Heart right ventricle (tissue), 16 donors: ENCODE measurements at regions not wholly inside any gene's neighbourhood (a gene's known extent, or its start where the extent isn't known, plus 50 kb on each side); places are given as distances from the start of the nearest gene placed in this dataset.
"Not testable (repeated sequence)": the region's sequence is repeated elsewhere in the genome, so short reads cannot be mapped to it uniquely, and the experiment has no call there.

Experiments
- ATAC-seq, 8 donors: fragments of 200-7000 bp; cut with Tn5 transposase; one replicate each; pipeline ENCODE4 v1.9.1; 2020; ENCODE audit warnings: mild to moderate bottlenecking in 8 of 8, moderate library complexity in 8 of 8, moderate number of reproducible peaks in 1 of 8
- DNase-seq, 2 donors: peaks; one replicate each; pipeline ENCODE4 v3.0.0-alpha.2; 2020
- H3K27ac ChIP-seq, 10 donors: fragments of 200-600 bp; sonication (generic) in 2 of 10; one replicate each; pipeline versions ENCODE4 v1.5.0 to v1.8.0; 2020 to 2022; ENCODE audit warnings: mild to moderate bottlenecking in 3 of 10
- H3K27me3 ChIP-seq, 7 donors: fragments of 200-600 bp; one replicate each; pipeline ENCODE4 v1.8.0; 2021 to 2022; ENCODE audit warnings: mild to moderate bottlenecking in 2 of 7
- H3K36me3 ChIP-seq, 9 donors: fragments of 200-600 bp; sonication (generic) in 1 of 9; one replicate each; pipeline versions ENCODE4 v1.5.0 to v1.8.0; 2020 to 2022; ENCODE audit warnings: mild to moderate bottlenecking in 2 of 9
- H3K4me1 ChIP-seq, 9 donors: fragments of 200-600 bp; sonication (generic) in 1 of 9; one replicate each; pipeline versions ENCODE4 v1.5.0 to v1.8.0; 2020 to 2022; ENCODE audit warnings: mild to moderate bottlenecking in 4 of 9
- H3K4me3 ChIP-seq, 10 donors: fragments of 200-600 bp; sonication (generic) in 2 of 10; one replicate each; pipeline versions ENCODE4 v1.5.0 to v1.8.0; 2020 to 2022; ENCODE audit warnings: mild to moderate bottlenecking in 7 of 10, moderate library complexity in 2 of 10
- H3K9me3 ChIP-seq, 11 donors: fragments of 200-600 bp in 10 of 11; sonication (generic) in 2 of 11; one replicate each; pipeline versions ENCODE4 v1.5.0 to v1.8.0; 2013 to 2022; ENCODE audit warnings: mild to moderate bottlenecking in 2 of 11, control low read depth in 1 of 11, moderate library complexity in 1 of 11
- WGBS, 2 donors: extraction: QIAGEN DNeasy Blood & Tissue Kit; methylation state at CpG; one replicate each; pipeline ENCODE4 v1.1.7; 2013; ENCODE audit warnings: inconsistent platforms in 1 of 2; 5-methylcytosine and 5-hydroxymethylcytosine counted together
- intact Hi-C, 10 donors: fragments of 100-400 bp; cut with DNase I; formaldehyde crosslinking; loops; one replicate each; pipeline versions ENCODE4 v1.11.1 to v1.14.2; 2022
- TF ChIP-seq, protein P1 (sequence below), 9 donors: fragments of 200-600 bp; sonication (generic) in 2 of 9; IDR thresholded peaks; one replicate each; pipeline versions ENCODE4 v1.5.0 to v1.8.0; 2021 to 2022; ENCODE audit warnings: antibody characterized with exemption in 9 of 9, mild to moderate bottlenecking in 5 of 9, moderate library complexity in 1 of 9
- donor health status: Arrhythmogenic right ventricular cardiomyopathy.
- donor health status: ischemic (EF 13 %, LVEDD 7.1; RV severe dilation, severe dysfunction).
- donor health status: healthy with polysubstance abuse.
- donor health status: DM: no; HTN: yes; CAD: no.
- donor health status: DM: no; HTN: no; CAD: no.
- donor health status: ischemic (EF 25% LVEDD 6.9; RV normal size, moderate dysfunction).
- donor health status: ischemic (EF 25% LVEDD 5.7; RV mildly dilated, moderate dysfunction).
- donor health status: healthy.
- donor health status: DM: yes; HTN: yes; CAD: no.
- donor health status: Ischemic cardiomyopathy.
- donor health status: ischemic (EF 35%, LVEDD 5.7; RV mildly dilated, moderate dysfunction).
- donor health status: nonischemic (EF 11% LVEDD 7.7; RV severe dilation, severe dysfunction).
- donor health status: DM: yes; HTN: yes; CAD: no.
- donor health status: PGD.
- donor health status: ischemic (EF 29% LVEDD 5.4; RV normal size, mild dysfunction).
- donor health status: nonischemic (EF 23%, LVEDD 6.1; RV moderate dilation, normal function).

- WGBS, 2 donors: 51 to 52% methylated on average over 2 of the region's 2 CpGs
- Histone ChIP-seq H3K9me3 (peaks cover 0 to 21% (median 3%) of the 10 kb centered on the region in 11 donors), H3K27ac (no peak overlapping the region), H3K27me3 (no peaks in the 10 kb centered on the region), H3K4me1 (no peaks in the 10 kb centered on the region), H3K4me3 (no peak overlapping the region), H3K36me3 (no peaks in the 10 kb centered on the region)
- TF ChIP-seq, protein P1, sequence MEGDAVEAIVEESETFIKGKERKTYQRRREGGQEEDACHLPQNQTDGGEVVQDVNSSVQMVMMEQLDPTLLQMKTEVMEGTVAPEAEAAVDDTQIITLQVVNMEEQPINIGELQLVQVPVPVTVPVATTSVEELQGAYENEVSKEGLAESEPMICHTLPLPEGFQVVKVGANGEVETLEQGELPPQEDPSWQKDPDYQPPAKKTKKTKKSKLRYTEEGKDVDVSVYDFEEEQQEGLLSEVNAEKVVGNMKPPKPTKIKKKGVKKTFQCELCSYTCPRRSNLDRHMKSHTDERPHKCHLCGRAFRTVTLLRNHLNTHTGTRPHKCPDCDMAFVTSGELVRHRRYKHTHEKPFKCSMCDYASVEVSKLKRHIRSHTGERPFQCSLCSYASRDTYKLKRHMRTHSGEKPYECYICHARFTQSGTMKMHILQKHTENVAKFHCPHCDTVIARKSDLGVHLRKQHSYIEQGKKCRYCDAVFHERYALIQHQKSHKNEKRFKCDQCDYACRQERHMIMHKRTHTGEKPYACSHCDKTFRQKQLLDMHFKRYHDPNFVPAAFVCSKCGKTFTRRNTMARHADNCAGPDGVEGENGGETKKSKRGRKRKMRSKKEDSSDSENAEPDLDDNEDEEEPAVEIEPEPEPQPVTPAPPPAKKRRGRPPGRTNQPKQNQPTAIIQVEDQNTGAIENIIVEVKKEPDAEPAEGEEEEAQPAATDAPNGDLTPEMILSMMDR (IDR thresholded peaks at IDR 0.05): no peak
- intact Hi-C loops: no loop called here
- no peak for DNase-seq
- no peak for ATAC-seq
Measured at GRCh38 chr4:115489279-115489678, 375.9 kb upstream of the NDST4 start.

DNA sequence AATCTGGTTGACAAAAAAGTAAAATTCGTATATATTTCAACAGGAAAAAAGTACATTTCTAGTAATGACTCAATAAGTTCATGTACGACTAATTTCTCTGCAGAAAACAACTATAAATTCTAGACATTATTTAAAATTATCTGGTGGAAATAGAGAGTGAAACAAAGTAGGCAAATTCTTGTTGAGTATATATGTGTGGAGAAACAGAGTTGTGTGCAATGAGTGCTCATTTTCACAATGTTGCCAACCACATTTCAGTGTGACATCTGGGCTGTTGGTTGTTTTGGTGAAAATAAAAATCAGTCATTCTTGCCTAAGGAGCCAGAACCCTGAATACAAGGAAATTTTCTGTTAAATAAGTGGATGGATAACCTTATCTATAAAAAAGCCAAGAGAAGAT, 372.0 kb upstream of the NDST4 start:
- no peak for ATAC-seq
- WGBS, 2 donors: 76 to 78% methylated on average over 2 of the region's 2 CpGs

DNA sequence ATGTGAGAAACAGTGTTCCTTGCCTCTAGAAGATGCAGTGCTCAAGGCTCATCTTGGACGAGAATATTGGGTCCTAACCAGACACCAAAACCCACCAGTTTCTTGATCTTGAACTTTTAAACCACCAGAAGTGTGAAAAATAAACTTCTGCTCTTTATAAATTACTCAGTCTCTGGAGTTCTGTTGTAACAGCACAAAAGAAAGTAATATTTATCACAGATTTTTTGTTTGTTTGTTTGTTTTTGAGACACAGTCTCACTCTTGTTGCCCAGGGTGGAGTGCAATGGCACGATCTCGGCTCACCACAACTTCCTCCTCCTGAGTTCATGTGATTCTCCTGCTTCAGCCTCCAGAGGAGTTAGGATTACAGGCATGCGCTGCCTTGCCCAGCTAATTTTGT, 371.1 kb upstream of the NDST4 start:
- Histone ChIP-seq H3K9me3 (peaks cover 0 to 5% (median 0%) of the 10 kb centered on the region in 11 donors), H3K36me3 (no peaks in the 10 kb centered on the region), H3K4me3 (no peak overlapping the region), H3K27ac (no peak overlapping the region), H3K4me1 (no peaks in the 10 kb centered on the region), H3K27me3 (no peaks in the 10 kb centered on the region)
- TF ChIP-seq, protein P1 (IDR thresholded peaks at IDR 0.05): no peak
- intact Hi-C loops: no loop called here
- ATAC-seq (no peak), DNase-seq (no peak)
- WGBS, 2 donors: 79 to 89% methylated on average over 4 of the region's 4 CpGs

More for the DNA sequence above, 372.0 kb upstream of the NDST4 start:
- DNase-seq: no peak
- Histone ChIP-seq H3K4me1 (no peaks in the 10 kb centered on the region), H3K4me3 (no peak overlapping the region), H3K9me3 (peaks cover 0 to 5% (median 0%) of the 10 kb centered on the region in 11 donors), H3K27me3 (no peaks in the 10 kb centered on the region), H3K27ac (no peak overlapping the region), H3K36me3 (no peaks in the 10 kb centered on the region)
- intact Hi-C loops: no loop called here
- TF ChIP-seq, protein P1 (IDR thresholded peaks at IDR 0.05): no peak

GRCh38 chr4:115470763-115471162, 357.3 kb upstream of the NDST4 start:
- Histone ChIP-seq H3K36me3 (no peaks in the 10 kb centered on the region), H3K4me1 (no peaks in the 10 kb centered on the region), H3K27ac (no peak overlapping the region), H3K4me3 (no peak overlapping the region), H3K27me3 (no peaks in the 10 kb centered on the region), H3K9me3 (peaks cover 0 to 3% (median 0%) of the 10 kb centered on the region in 11 donors)
- intact Hi-C loops: no loop called here
- DNase-seq (no peak), ATAC-seq (no peak)
- 47 to 75% methylated on average over 1 of the region's 1 CpG for WGBS, 2 donors
- TF ChIP-seq, protein P1 (IDR thresholded peaks at IDR 0.05): no peak

GRCh38 chr4:115459301-115459700, 345.9 kb upstream of the NDST4 start:
- H3K27ac ChIP-seq, intact Hi-C loops, H3K4me3 ChIP-seq, DNase-seq, H3K4me1 ChIP-seq, ATAC-seq, H3K9me3 ChIP-seq, H3K27me3 ChIP-seq, H3K36me3 ChIP-seq: not testable (repeated sequence)
- WGBS, 2 donors: 62 to 66% methylated on average over 4 of the region's 4 CpGs
